Thyroid gland (tissue), 4 donors: ENCODE measurements at regions not wholly inside any gene's neighbourhood (a gene's known extent, or its start where the extent isn't known, plus 50 kb on each side); places are given as distances from the start of the nearest gene placed in this dataset.
"Not testable (repeated sequence)": the region's sequence is repeated elsewhere in the genome, so short reads cannot be mapped to it uniquely, and the experiment has no call there.

ENCODE experiments used
- DNase-seq, 2 donors: peaks; one replicate each; pipeline ENCODE4 v3.0.0-alpha.2; 2019
- H3K27ac ChIP-seq, 3 donors: fragments of 200-600 bp; sonication (generic); 1 replicate in 2 of 3; 2 replicates in 1 of 3; pipeline ENCODE4 v1.5.1; 2016 to 2019; ENCODE audit warnings: mild to moderate bottlenecking in 1 of 3, moderate library complexity in 1 of 3
- H3K27me3 ChIP-seq: fragments of 200-600 bp; sonication (generic); one replicate; pipeline ENCODE4 v1.5.1; 2019
- H3K36me3 ChIP-seq, 2 donors: fragments of 200-600 bp; sonication (generic); one replicate each; pipeline ENCODE4 v1.5.1; 2016 to 2019
- H3K4me1 ChIP-seq, 2 donors: fragments of 200-600 bp; sonication (generic); one replicate each; pipeline ENCODE4 v1.5.1; 2017 to 2019
- H3K4me3 ChIP-seq, 3 donors: fragments of 200-600 bp; sonication (generic); replicated peaks in 1 of 3; 1 replicate in 2 of 3; 2 replicates in 1 of 3; pipeline ENCODE4 v1.5.1; 2016; ENCODE audit warnings: mild to moderate bottlenecking in 1 of 3
- H3K9me3 ChIP-seq: fragments of 200-600 bp; sonication (generic); one replicate; pipeline ENCODE4 v1.5.1; 2017
- POLR2A ChIP-seq, 2 donors: fragments of 450-650 bp; IDR thresholded peaks; one replicate each; pipeline ENCODE4 v1.6.1; 2017; ENCODE audit warnings: antibody characterized with exemption in 2 of 2, mild to moderate bottlenecking in 2 of 2, moderate library complexity in 1 of 2
- WGBS, 2 donors: methylation state at CpG; one replicate each; pipeline ENCODE4 v1.1.5; 2017; 5-methylcytosine and 5-hydroxymethylcytosine counted together
- intact Hi-C: fragments of 100-400 bp; cut with DNase I; formaldehyde crosslinking; loops from one replicate; pipeline ENCODE4 v1.15.1; 2023
- TF ChIP-seq, protein P1 (sequence below), 6 experiments: fragments of 200-600 bp in 3 of 6; fragments of 450-650 bp in 3 of 6; sonication (generic) in 3 of 6; IDR thresholded peaks; one replicate each; pipeline ENCODE4 v1.5.1; 2016 to 2019; ENCODE audit warnings: antibody characterized with exemption in 6 of 6, mild to moderate bottlenecking in 2 of 6, inconsistent platforms in 1 of 6, moderate library complexity in 1 of 6

DNA sequence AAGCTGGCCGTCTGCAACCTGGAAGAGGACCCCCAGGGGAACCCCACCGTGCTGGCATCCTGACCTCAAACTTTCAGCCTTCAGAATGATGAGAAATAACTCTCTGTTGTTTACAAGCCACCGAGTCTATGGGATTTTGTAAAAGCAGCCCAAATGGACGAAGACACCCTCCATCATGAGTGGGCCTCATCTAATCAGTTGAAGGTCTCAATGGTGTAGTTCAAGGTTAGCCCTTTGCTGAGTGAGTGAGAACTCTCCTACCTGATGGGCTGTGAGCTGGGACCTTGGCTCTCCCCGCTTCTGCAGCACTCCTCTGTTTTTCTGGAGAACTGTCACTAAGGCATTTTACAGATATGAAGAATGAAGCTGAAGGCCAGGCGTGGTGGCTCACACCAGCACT is 325.9 kb upstream of the TNRC6C start:
- no peak overlapping the region for H3K4me3 ChIP-seq
- DNase-seq = no peak
- H3K36me3 ChIP-seq = no peaks in the 10 kb centered on the region
- H3K9me3 ChIP-seq = no peaks in the 10 kb centered on the region
- no peaks in the 10 kb centered on the region for H3K4me1 ChIP-seq
- 93 to 95% methylated on average over 6 of the region's 6 CpGs for WGBS, 2 donors
- no peak overlapping the region for H3K27ac ChIP-seq
- H3K27me3 ChIP-seq = no peaks in the 10 kb centered on the region
- TF ChIP-seq, protein P1, sequence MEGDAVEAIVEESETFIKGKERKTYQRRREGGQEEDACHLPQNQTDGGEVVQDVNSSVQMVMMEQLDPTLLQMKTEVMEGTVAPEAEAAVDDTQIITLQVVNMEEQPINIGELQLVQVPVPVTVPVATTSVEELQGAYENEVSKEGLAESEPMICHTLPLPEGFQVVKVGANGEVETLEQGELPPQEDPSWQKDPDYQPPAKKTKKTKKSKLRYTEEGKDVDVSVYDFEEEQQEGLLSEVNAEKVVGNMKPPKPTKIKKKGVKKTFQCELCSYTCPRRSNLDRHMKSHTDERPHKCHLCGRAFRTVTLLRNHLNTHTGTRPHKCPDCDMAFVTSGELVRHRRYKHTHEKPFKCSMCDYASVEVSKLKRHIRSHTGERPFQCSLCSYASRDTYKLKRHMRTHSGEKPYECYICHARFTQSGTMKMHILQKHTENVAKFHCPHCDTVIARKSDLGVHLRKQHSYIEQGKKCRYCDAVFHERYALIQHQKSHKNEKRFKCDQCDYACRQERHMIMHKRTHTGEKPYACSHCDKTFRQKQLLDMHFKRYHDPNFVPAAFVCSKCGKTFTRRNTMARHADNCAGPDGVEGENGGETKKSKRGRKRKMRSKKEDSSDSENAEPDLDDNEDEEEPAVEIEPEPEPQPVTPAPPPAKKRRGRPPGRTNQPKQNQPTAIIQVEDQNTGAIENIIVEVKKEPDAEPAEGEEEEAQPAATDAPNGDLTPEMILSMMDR (IDR thresholded peaks at IDR 0.05) = no peak
- TF ChIP-seq POLR2A (IDR thresholded peaks at IDR 0.05) = no peak
- intact Hi-C loops = no loop called here

DNA sequence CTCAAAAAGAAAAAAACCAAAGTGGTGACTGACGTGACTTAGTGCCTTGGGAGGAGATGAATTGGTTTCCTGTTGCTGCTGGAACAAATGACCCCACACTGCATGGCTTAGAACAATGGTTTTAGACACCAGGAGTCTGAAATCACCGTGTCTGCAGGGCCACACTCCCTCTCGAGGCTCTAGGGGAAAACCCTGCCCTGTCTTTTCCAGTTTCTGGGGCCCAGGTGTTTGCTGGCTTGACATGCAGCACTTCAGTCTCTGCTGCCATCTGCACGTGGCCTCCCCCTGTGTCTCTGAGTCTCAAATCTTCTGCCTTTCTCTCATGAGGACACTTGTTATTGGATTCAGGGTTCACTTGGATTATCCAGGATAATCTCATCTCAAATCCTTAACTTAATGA is 323.8 kb upstream of the TNRC6C start:
- intact Hi-C loops = no loop called here
- DNase-seq = no peak

DNA sequence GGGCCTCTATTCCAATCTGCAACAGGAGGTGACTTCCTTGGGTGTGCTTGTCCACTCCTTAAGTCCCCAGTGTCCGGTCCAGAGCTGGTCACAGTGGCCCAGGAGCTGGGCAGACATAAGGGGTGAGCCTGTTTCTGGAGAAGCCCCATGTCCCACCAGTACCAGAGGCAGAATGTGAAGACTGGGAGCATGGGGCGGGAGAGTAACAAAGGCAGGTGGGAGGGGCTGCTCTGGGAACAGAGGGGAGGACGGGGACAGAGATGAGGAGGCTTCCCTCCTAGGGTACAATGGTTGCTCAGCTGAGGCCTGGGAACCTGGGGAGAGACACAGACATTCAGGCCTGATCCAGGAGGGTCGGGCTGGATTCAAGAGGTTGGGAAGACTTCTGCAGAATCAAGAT is 323.3 kb upstream of the TNRC6C start:
- Histone ChIP-seq H3K27ac (no peak overlapping the region), H3K4me3 (no peak overlapping the region), H3K27me3 (no peaks in the 10 kb centered on the region), H3K9me3 (no peaks in the 10 kb centered on the region), H3K36me3 (no peaks in the 10 kb centered on the region), H3K4me1 (no peaks in the 10 kb centered on the region)
- TF ChIP-seq, protein P1 (IDR thresholded peaks at IDR 0.05) = no peak
- no peak for TF ChIP-seq POLR2A (IDR thresholded peaks at IDR 0.05)
- 92 to 93% methylated on average over 4 of the region's 4 CpGs for WGBS, 2 donors
- intact Hi-C loops = no loop called here
- no peak for DNase-seq

More for the DNA sequence above, 323.8 kb upstream of the TNRC6C start:
- H3K27ac ChIP-seq = no peak overlapping the region
- TF ChIP-seq POLR2A (IDR thresholded peaks at IDR 0.05) = no peak
- TF ChIP-seq, protein P1 (IDR thresholded peaks at IDR 0.05) = no peak
- H3K36me3 ChIP-seq = no peaks in the 10 kb centered on the region
- no peaks in the 10 kb centered on the region for H3K4me1 ChIP-seq
- H3K27me3 ChIP-seq = no peaks in the 10 kb centered on the region
- H3K4me3 ChIP-seq = no peak overlapping the region
- H3K9me3 ChIP-seq = no peaks in the 10 kb centered on the region
- WGBS, 2 donors = 71 to 76% methylated on average over 4 of the region's 4 CpGs

DNA sequence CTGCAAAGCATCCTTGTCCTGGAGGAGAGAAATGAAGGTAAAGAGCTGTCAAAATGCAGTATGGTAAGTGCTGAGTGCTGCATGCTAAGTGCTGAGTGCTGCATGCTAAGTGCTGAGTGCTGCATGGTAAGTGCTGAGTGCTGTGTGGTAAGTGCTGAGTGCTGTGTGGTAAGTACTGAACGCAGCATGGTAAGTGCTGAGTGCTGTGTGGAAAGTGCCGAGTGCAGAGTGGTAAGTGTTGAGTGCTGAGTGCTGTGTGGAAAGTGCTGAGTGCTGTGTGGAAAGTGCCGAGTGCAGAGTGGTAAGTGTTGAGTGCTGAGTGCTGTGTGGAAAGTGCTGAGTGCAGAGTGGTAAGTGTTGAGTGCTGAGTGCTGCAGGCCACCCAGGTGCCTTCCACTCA is 322.7 kb upstream of the TNRC6C start:
- H3K9me3 ChIP-seq, H3K4me1 ChIP-seq, H3K27me3 ChIP-seq, H3K27ac ChIP-seq, H3K4me3 ChIP-seq, H3K36me3 ChIP-seq, intact Hi-C loops, DNase-seq: not testable (repeated sequence)
- 72 to 80% methylated on average over 3 of the region's 3 CpGs for WGBS, 2 donors

DNA sequence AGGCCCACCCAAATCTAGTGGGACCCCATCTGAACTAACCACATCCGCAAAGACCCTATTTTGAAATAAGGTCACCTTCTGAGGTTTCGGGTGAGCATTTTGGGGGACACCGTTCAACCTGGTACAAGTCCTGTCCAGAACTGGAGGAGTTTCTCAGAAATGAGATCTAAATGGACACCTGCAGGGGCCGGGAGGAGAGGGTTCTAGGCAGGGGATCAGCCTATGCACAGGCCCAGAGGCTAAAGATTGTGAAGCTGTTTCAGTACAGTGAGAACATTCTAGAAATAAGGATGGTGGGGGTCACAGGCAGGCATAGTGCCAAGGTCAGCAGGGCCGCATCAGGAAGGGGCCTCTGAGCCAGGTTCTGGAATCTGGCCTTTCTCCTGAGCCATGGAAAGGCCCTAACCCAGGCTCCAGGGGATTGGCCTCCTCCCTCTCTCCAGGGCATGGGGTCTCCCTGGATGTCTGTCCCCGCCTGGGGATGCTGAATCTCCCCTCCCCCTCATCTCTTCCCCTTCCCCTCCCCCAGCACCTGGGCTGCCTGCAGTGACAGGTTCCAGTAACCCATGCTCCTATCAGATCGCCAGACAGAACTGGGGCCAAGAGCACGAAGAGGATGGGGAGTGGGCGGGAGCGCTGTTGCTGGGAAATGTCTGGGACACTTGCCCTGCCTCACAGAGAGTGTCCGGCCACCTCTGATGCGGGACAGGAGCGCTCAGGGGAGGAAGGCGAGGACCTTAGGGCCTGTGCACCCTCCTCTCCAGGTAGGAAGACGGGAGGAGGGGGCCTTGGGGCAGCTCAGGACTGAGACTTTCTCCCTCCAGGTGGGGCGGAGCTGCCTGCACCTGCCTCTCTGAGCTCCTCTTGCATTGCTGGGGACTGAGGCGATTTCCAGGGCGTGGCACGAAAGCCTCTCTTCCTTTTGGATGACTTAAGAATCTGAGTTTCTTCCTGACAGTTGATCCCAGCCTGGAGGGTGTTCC is 321.4 kb upstream of the TNRC6C start:
- Histone ChIP-seq H3K36me3 (no peaks in the 10 kb centered on the region), H3K27ac (no peak overlapping the region), H3K27me3 (no peaks in the 10 kb centered on the region), H3K9me3 (no peaks in the 10 kb centered on the region), H3K4me3 (no peak overlapping the region), H3K4me1 (no peaks in the 10 kb centered on the region)
- intact Hi-C loops = no loop called here
- WGBS, 2 donors = 83 to 87% methylated on average over 19 of the region's 19 CpGs
- no peak for DNase-seq
- TF ChIP-seq, protein P1 (IDR thresholded peaks at IDR 0.05) = no peak
- TF ChIP-seq POLR2A (IDR thresholded peaks at IDR 0.05) = no peak
